HCT116 (cell line): ENCODE measurements at regions not wholly inside any gene's neighbourhood (a gene's known extent, or its start where the extent isn't known, plus 50 kb on each side); places are given as distances from the start of the nearest gene placed in this dataset.

ENCODE experiments used
- ATAC-seq: fragments of 200-7000 bp; cut with Tn5 transposase; 2 replicates; pipeline ENCODE4 v1.9.1; 2020; ENCODE audit warnings: mild to moderate bottlenecking, moderate library complexity
- BruUV-seq: library from RNA; stranded (reverse); fragments of 400-500 nt; replicated peaks from 2 replicates; lab custom pipeline; 2021; lab: Mats Ljungman, UMichigan
- CTCF ChIA-PET: fragments of 300-600 bp; sonication (Branson Sonifier 250); formaldehyde crosslinking; loops from one replicate; lab custom pipeline; 2021; ENCODE audit warnings: antibody characterized with exemption; lab: Charles Lee
- POLR2A ChIA-PET: fragments of 300-600, 350-600 bp; sonication (Branson Sonifier 250); formaldehyde crosslinking; loops from one replicate; lab custom pipeline; 2021; ENCODE audit warnings: antibody characterized with exemption; lab: Charles Lee
- RAD21 ChIA-PET, 2 experiments: fragments of 300-600 bp; sonication (Branson Sonifier 250); formaldehyde crosslinking; loops; one replicate each; lab custom pipeline; 2023; ENCODE audit warnings: low total read pairs in 2 of 2; ENCODE audit not compliant: uncharacterized antibody in 2 of 2, unreplicated experiment in 2 of 2, low non-redundant PET in 1 of 2; lab: Charles Lee
- DNase-seq: peaks from one replicate; pipeline ENCODE4 v3.0.0-alpha.2; 2010; ENCODE audit warnings: low read depth, low spot score
- H2AFZ ChIP-seq: fragments of 200-600 bp; shearing (Covaris generic), sonication (generic); 2 replicates; pipeline ENCODE4 v1.6.1; 2017; ENCODE audit warnings: low read depth, mixed run types, mixed read lengths, antibody characterized with exemption, low read length; ENCODE audit not compliant: poor library complexity, severe bottlenecking
- H3K27ac ChIP-seq: 2 replicates; pipeline ENCODE4 v1.5.1; 2012; ENCODE audit warnings: low read depth, low read length
- H3K27me3 ChIP-seq: fragments of 200-600 bp; sonication (generic); 2 replicates; pipeline ENCODE4 v1.6.1; 2016; ENCODE audit warnings: mixed run types, low read length, mixed read lengths; ENCODE audit not compliant: insufficient read depth
- H3K36me3 ChIP-seq, 2 experiments: fragments of 200-500 bp in 1 of 2; fragments of 200-600 bp in 1 of 2; sonication (Bioruptor generic) in 1 of 2; sonication (generic) in 1 of 2; 2 replicates each; pipeline versions ENCODE4 v1.5.1 to v1.6.1; 2014 to 2016; ENCODE audit warnings: low read length in 2 of 2, inconsistent platforms in 1 of 2, mixed read lengths in 1 of 2, mixed run types in 1 of 2; ENCODE audit not compliant: insufficient read depth in 2 of 2, control insufficient read depth in 1 of 2
- H3K4me1 ChIP-seq, 2 experiments: fragments of 200-600 bp in 1 of 2; sonication (generic) in 1 of 2; 2 replicates each; pipeline versions ENCODE4 v1.5.1 to v1.6.1; 2012 to 2017; ENCODE audit warnings: low read length in 2 of 2, inconsistent platforms in 1 of 2, mild to moderate bottlenecking in 1 of 2, mixed read lengths in 1 of 2, mixed run types in 1 of 2, moderate library complexity in 1 of 2; ENCODE audit not compliant: insufficient read depth in 2 of 2, control insufficient read depth in 1 of 2
- H3K4me2 ChIP-seq: fragments of 200-600 bp; sonication (generic); 2 replicates; pipeline ENCODE4 v1.6.1; 2017; ENCODE audit warnings: mixed run types, low read length, mixed read lengths
- H3K4me3 ChIP-seq, 2 experiments: fragments of 200-600 bp in 1 of 2; sonication (generic) in 1 of 2; replicated peaks in 1 of 2; 2 replicates each; pipeline ENCODE4 v1.5.1; 2011 to 2016; ENCODE audit warnings: low read length in 2 of 2, control low read depth in 1 of 2, low read depth in 1 of 2, mild to moderate bottlenecking in 1 of 2, mixed read lengths in 1 of 2, mixed run types in 1 of 2
- H3K79me2 ChIP-seq: fragments of 200-600 bp; sonication (generic); 2 replicates; pipeline ENCODE4 v1.6.1; 2017; ENCODE audit warnings: mild to moderate bottlenecking, mixed run types, low read length, moderate library complexity, mixed read lengths; ENCODE audit not compliant: insufficient read depth
- H3K9ac ChIP-seq: fragments of 200-600 bp; sonication (generic); 2 replicates; pipeline ENCODE4 v1.6.1; 2016; ENCODE audit warnings: low read length, mixed read lengths
- H3K9me2 ChIP-seq: fragments of 200-600 bp; sonication (generic), shearing (Covaris generic); 2 replicates; pipeline ENCODE4 v1.6.1; 2017; ENCODE audit warnings: mixed run types, mild to moderate bottlenecking, moderate library complexity; ENCODE audit not compliant: insufficient read depth
- H3K9me3 ChIP-seq, 2 experiments: fragments of 200-500 bp in 1 of 2; fragments of 200-600 bp in 1 of 2; sonication (Bioruptor generic) in 1 of 2; sonication (generic) in 1 of 2; 2 replicates each; pipeline ENCODE4 v1.6.1; 2014 to 2017; ENCODE audit warnings: low read length in 2 of 2, mixed read lengths in 2 of 2, inconsistent platforms in 1 of 2, low read depth in 1 of 2, mild to moderate bottlenecking in 1 of 2, mixed run types in 1 of 2, moderate library complexity in 1 of 2; ENCODE audit not compliant: control insufficient read depth in 1 of 2, insufficient read depth in 1 of 2
- H4K20me1 ChIP-seq: fragments of 200-600 bp; sonication (generic), shearing (Covaris generic); 2 replicates; pipeline ENCODE4 v1.6.1; 2017; ENCODE audit warnings: mixed run types, mild to moderate bottlenecking, moderate library complexity; ENCODE audit not compliant: insufficient read depth
- ATF3 ChIP-seq: IDR thresholded peaks from 2 replicates; pipeline ENCODE4 v1.6.1; 2012
- CBX3 ChIP-seq: IDR thresholded peaks from 2 replicates; pipeline ENCODE4 v1.6.1; 2012; ENCODE audit warnings: low read depth
- CTCF ChIP-seq, 3 experiments: fragments of 200-600 bp in 1 of 3; sonication (generic) in 1 of 3; IDR thresholded peaks in 2 of 3; conservative IDR thresholded peaks in 1 of 3; 2 replicates each; pipeline ENCODE4 v1.5.1; 2012 to 2017; ENCODE audit warnings: low read depth in 2 of 3, low read length in 2 of 3, antibody characterized with exemption in 1 of 3, borderline replicate concordance in 1 of 3, control low read depth in 1 of 3, mild to moderate bottlenecking in 1 of 3, mixed read lengths in 1 of 3, mixed run types in 1 of 3, moderate library complexity in 1 of 3; ENCODE audit not compliant: insufficient read depth in 1 of 3
- ELF1 ChIP-seq: IDR thresholded peaks from 2 replicates; pipeline ENCODE4 v1.6.1; 2012; ENCODE audit warnings: low read depth, borderline replicate concordance
- EZH2 ChIP-seq: fragments of 200-600 bp; sonication (generic); IDR thresholded peaks from 2 replicates; pipeline ENCODE4 v1.6.1; 2017; ENCODE audit warnings: antibody characterized with exemption, mixed run types
- FOSL1 ChIP-seq: IDR thresholded peaks from 2 replicates; pipeline ENCODE4 v1.6.1; 2012; ENCODE audit warnings: low read depth
- JUND ChIP-seq: IDR thresholded peaks from 2 replicates; pipeline ENCODE4 v1.6.1; 2012
- POLR2A ChIP-seq: IDR thresholded peaks from 2 replicates; pipeline ENCODE4 v1.7.0; 2011; ENCODE audit warnings: borderline replicate concordance; ENCODE audit not compliant: insufficient read depth, insufficient read length; ENCODE audit errors: extremely low read depth
- POLR2AphosphoS5 ChIP-seq: IDR thresholded peaks from 2 replicates; pipeline ENCODE4 v1.6.1; 2011; ENCODE audit warnings: mild to moderate bottlenecking, low read depth, low read length, moderate library complexity
- RAD21 ChIP-seq: IDR thresholded peaks from 2 replicates; pipeline ENCODE4 v1.6.1; 2012; ENCODE audit warnings: low read depth, mild to moderate bottlenecking
- SIN3A ChIP-seq: IDR thresholded peaks from 2 replicates; pipeline ENCODE4 v1.6.1; 2012; ENCODE audit warnings: low read depth
- SP1 ChIP-seq: IDR thresholded peaks from 2 replicates; pipeline ENCODE4 v1.6.1; 2012; ENCODE audit warnings: low read depth
- SRF ChIP-seq: IDR thresholded peaks from 2 replicates; pipeline ENCODE4 v1.6.1; 2012; ENCODE audit warnings: low read depth
- TCF7L2 ChIP-seq: IDR thresholded peaks from 2 replicates; pipeline ENCODE4 v1.7.0; 2011; ENCODE audit warnings: borderline replicate concordance, inconsistent platforms; ENCODE audit not compliant: insufficient read depth, insufficient read length; ENCODE audit errors: extremely low read depth
- YY1 ChIP-seq: IDR thresholded peaks from 2 replicates; pipeline ENCODE4 v1.6.1; 2011; ENCODE audit warnings: low read length, low read depth, moderate library complexity, mild to moderate bottlenecking; ENCODE audit not compliant: insufficient replicate concordance; ENCODE audit errors: extremely low read depth
- ZBTB33 ChIP-seq: IDR thresholded peaks from 2 replicates; pipeline ENCODE4 v1.6.1; 2011; ENCODE audit warnings: mild to moderate bottlenecking, low read length, moderate library complexity; ENCODE audit not compliant: insufficient replicate concordance; ENCODE audit errors: extremely low read depth
- ZFX ChIP-seq: fragments of 450-650 bp; IDR thresholded peaks from 2 replicates; pipeline ENCODE4 v1.6.1; 2017
- ZNF274 ChIP-seq: fragments of 200-500 bp; sonication (Bioruptor generic); IDR thresholded peaks from 2 replicates; pipeline ENCODE4 v1.6.1; 2014; ENCODE audit warnings: mild to moderate bottlenecking, low read depth, low read length, inconsistent platforms
- intact Hi-C: fragments of 100-400 bp; cut with micrococcal nuclease; formaldehyde crosslinking; loops from 2 replicates; pipeline ENCODE4 v1.10.0; 2022
- TF ChIP-seq, protein P1 (sequence below): IDR thresholded peaks from 2 replicates; pipeline ENCODE4 v1.6.1; 2012; ENCODE audit warnings: low read depth
- TF ChIP-seq, protein P2 (sequence below): IDR thresholded peaks from 2 replicates; pipeline ENCODE4 v1.6.1; 2012

GRCh38 chr3:109818081-109818480 is 480.7 kb upstream of the DPPA4 start:
- CTCF ChIA-PET = no interaction called here
- POLR2A ChIA-PET = no interaction called here
- Histone ChIP-seq H3K4me3 (no peak overlapping the region), H3K79me2 (no peaks in the 10 kb centered on the region), H3K9me2 (no peaks in the 10 kb centered on the region), H3K36me3 (0 out of 4 replicates have a peak, but pooled peaks cover 0 to 5% of the 10 kb centered on the region in 2 experiments), H3K9me3 (no peaks in the 10 kb centered on the region), H3K27ac (no peak overlapping the region), H3K4me2 (no peak overlapping the region), H3K4me1 (no peaks in the 10 kb centered on the region), H2AFZ (no peak overlapping the region), H4K20me1 (no peaks in the 10 kb centered on the region), H3K27me3 (no peaks in the 10 kb centered on the region), H3K9ac (no peak overlapping the region)
- RAD21 ChIA-PET = no interaction called here
- DNase-seq (no peak), ATAC-seq (no peak)
- intact Hi-C loops = no loop called here
- BruUV-seq = no TSS peak
- no peak for TF ChIP-seq SIN3A
- TF ChIP-seq ZBTB33 = no peak
- no peak for TF ChIP-seq SP1
- no peak for TF ChIP-seq POLR2A
- TF ChIP-seq SRF = no peak
- no peak for TF ChIP-seq RAD21
- TF ChIP-seq YY1 = no peak
- no peak for TF ChIP-seq ZFX
- no peak for TF ChIP-seq CTCF (IDR thresholded peaks at IDR 0.05 in 2 of 3, conservative IDR thresholded peaks at IDR 0.05 in 1 of 3; ENCODE audit: borderline replicate concordance in 1 of 3, insufficient read depth in 1 of 3, low read depth in 2 of 3, low read length in 2 of 3)
- TF ChIP-seq ATF3 = no peak
- TF ChIP-seq EZH2 = no peak
- no peak for TF ChIP-seq POLR2AphosphoS5
- TF ChIP-seq FOSL1 = no peak
- TF ChIP-seq, protein P1, sequence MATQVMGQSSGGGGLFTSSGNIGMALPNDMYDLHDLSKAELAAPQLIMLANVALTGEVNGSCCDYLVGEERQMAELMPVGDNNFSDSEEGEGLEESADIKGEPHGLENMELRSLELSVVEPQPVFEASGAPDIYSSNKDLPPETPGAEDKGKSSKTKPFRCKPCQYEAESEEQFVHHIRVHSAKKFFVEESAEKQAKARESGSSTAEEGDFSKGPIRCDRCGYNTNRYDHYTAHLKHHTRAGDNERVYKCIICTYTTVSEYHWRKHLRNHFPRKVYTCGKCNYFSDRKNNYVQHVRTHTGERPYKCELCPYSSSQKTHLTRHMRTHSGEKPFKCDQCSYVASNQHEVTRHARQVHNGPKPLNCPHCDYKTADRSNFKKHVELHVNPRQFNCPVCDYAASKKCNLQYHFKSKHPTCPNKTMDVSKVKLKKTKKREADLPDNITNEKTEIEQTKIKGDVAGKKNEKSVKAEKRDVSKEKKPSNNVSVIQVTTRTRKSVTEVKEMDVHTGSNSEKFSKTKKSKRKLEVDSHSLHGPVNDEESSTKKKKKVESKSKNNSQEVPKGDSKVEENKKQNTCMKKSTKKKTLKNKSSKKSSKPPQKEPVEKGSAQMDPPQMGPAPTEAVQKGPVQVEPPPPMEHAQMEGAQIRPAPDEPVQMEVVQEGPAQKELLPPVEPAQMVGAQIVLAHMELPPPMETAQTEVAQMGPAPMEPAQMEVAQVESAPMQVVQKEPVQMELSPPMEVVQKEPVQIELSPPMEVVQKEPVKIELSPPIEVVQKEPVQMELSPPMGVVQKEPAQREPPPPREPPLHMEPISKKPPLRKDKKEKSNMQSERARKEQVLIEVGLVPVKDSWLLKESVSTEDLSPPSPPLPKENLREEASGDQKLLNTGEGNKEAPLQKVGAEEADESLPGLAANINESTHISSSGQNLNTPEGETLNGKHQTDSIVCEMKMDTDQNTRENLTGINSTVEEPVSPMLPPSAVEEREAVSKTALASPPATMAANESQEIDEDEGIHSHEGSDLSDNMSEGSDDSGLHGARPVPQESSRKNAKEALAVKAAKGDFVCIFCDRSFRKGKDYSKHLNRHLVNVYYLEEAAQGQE = no peak
- no peak for TF ChIP-seq ELF1
- no peak for TF ChIP-seq JUND
- no peak for TF ChIP-seq TCF7L2
- TF ChIP-seq, protein P2, sequence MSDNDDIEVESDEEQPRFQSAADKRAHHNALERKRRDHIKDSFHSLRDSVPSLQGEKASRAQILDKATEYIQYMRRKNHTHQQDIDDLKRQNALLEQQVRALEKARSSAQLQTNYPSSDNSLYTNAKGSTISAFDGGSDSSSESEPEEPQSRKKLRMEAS = no peak
- TF ChIP-seq ZNF274 = no peak
- TF ChIP-seq CBX3 = no peak
